ENCODE measurements at regions not wholly inside any gene's neighbourhood (a gene's known extent, or its start where the extent isn't known, plus 50 kb on each side); places are given as distances from the start of the nearest gene placed in this dataset.

DNA sequence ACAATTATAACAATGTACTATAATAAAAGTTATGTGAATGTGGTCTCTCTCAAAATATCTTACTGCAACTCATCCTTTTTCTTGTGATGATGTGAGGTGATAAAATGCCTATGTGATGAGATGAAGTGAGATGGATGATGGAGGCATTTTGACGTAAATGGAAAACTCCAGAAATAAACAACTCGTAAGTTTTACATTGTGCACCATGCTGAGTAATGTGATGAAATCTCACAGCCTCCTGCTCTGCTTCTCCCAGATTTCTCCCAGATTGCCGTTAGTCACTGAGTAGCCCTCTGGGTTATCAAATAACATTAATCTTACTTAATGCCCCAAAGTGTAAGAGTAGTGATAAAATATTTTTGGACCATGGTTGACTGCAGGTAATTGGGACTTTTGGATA, 64.8 kb upstream of the SLCO2A1 start:
- DNase-seq (ENCODE audit: low read depth) = peak; percentile 45
- H3K4me3 ChIP-seq (ENCODE audit: low read length) = no peak overlapping the region
- TF ChIP-seq, protein P1, sequence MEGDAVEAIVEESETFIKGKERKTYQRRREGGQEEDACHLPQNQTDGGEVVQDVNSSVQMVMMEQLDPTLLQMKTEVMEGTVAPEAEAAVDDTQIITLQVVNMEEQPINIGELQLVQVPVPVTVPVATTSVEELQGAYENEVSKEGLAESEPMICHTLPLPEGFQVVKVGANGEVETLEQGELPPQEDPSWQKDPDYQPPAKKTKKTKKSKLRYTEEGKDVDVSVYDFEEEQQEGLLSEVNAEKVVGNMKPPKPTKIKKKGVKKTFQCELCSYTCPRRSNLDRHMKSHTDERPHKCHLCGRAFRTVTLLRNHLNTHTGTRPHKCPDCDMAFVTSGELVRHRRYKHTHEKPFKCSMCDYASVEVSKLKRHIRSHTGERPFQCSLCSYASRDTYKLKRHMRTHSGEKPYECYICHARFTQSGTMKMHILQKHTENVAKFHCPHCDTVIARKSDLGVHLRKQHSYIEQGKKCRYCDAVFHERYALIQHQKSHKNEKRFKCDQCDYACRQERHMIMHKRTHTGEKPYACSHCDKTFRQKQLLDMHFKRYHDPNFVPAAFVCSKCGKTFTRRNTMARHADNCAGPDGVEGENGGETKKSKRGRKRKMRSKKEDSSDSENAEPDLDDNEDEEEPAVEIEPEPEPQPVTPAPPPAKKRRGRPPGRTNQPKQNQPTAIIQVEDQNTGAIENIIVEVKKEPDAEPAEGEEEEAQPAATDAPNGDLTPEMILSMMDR (conservative IDR thresholded peaks at IDR 0.05; ENCODE audit: low read length) = no peak

DNA sequence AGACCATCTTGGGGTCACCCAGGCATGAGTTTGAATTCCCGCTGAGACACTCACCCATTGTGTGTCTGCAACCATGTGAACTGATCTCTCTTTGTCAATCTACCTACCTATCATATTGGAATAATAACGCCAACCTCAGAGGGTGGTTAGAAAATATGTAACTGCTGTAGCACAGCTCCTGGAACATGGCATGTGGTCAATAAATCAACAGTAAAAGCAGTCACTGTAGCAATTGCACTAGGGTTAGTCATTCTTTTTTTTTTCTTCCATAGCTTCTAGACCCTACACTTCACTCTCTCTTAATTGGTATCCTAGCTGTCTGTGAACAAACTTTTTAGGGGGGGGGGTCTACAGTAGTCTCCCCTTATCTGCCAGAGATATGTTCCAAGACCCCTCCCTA, 64.2 kb upstream of the SLCO2A1 start:
- TF ChIP-seq, protein P1 (conservative IDR thresholded peaks at IDR 0.05; ENCODE audit: low read length) = no peak
- peak; percentile 57 for DNase-seq (ENCODE audit: low read depth)
- no peak overlapping the region for H3K4me3 ChIP-seq (ENCODE audit: low read length)

DNA sequence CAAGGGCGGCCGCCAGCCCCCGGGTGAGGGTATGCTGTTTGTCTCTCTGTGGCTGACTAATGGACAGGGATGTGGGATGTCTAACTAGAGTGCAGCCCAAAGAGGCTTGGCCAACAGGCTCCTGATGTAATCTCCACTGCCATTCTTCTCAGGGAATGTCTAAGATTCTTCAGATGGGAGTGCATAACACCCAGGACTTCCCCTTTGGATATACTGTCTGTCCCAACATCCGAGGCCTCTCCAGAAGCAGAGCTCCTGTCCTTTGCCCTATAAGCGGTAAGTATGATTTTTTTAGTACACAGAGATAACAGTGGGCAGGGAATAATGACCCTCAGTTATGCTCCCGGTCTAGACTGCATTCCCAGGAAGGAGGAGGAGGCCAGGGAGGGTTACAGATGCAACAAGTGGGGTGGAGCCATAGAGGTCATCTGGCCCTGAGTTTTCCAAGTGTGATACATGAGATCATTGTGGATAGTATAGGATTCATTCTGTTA, 62.5 kb upstream of the SLCO2A1 start:
- no peak for DNase-seq (ENCODE audit: low read depth)
- no peak overlapping the region for H3K4me3 ChIP-seq (ENCODE audit: low read length)
- TF ChIP-seq, protein P1 (conservative IDR thresholded peaks at IDR 0.05; ENCODE audit: low read length) = no peak

DNA sequence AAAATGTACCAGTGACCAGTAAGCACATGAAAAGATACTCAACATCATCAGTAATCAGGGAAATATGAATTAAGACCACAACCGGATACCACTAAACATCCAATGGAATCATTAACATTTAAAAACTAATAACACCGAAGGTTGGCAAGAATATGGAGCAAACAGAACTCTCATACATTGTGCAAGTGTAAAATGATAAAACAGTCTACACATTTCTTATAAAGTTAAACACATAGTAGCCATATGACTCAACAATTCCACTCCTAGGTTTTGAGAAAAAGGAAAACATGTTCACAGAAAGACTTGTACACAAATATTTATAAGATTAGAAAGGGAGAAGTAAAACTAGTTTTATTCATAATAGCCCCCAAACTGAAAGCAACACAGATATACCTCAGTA, 60.3 kb upstream of the SLCO2A1 start:
- peak; percentile 42 for DNase-seq (ENCODE audit: low read depth)
- TF ChIP-seq, protein P1 (conservative IDR thresholded peaks at IDR 0.05; ENCODE audit: low read length) = no peak
- H3K4me3 ChIP-seq (ENCODE audit: low read length) = no peak overlapping the region

DNA sequence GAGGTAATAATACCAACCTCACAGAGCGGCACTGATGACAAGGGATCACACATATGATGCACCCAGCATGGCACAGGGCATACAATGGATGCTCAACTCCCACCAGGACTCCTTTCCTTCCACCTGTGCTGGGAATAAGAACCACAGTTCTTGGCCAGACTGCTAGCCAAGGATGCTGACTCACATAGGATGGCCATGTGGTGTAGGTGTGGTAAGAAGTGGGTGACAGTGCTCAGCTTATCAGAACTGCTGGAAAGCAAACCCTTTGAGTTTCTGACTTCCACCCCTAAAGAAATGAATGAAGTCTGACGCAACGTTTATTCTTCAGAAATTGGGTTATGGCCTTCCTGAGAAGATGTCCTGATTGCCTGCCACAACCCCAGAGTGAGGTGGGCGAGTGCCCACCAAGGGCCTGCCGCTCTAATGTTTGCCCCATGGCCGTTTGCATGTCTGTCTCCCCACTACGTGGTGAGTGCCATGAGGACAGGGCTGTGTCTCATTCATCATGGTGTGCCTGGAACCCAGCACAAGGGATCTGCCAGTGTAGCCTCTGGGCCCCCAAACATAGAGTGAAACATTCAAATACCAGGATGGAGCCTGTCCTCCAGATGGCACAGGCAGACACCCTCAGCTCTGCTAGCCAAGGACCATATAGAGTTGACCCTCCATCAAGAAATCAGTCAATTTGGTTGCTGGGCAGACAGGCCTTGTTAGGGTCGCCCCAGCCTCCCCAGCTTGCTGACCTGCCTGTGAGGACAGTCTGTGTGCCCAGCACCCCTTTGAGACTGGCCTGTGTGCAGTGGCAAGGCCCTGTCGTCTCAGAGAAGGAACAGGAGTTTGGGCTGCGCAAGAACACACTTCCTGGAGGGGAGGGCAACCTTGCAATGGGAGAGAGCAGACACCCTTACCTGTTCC, 57.6 kb upstream of the SLCO2A1 start:
- TF ChIP-seq, protein P1 (conservative IDR thresholded peaks at IDR 0.05; ENCODE audit: low read length) = no peak
- no peak overlapping the region for H3K4me3 ChIP-seq (ENCODE audit: low read length)
- no peak for DNase-seq (ENCODE audit: low read depth)

DNA sequence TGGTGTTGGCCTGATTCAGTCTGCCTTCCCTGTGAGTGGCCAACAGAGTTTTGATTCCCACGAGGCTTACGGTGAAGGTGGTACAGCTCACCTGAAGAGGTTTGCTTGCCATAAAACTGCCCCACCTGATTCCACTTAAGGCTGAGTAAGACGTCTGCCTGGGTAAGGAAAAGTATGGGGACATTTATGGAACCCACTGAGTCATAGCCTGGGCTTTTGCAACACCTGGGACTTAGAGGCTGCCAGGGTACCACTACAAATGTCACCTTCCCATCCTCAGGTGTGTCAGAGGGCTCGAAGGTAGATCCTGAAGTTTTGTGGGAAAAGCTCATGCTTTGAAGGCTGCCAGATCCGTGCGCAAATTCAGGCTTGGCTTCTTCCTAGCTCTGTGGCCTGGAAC, 56.9 kb upstream of the SLCO2A1 start:
- TF ChIP-seq, protein P1 (conservative IDR thresholded peaks at IDR 0.05; ENCODE audit: low read length) = no peak
- H3K4me3 ChIP-seq (ENCODE audit: low read length) = no peak overlapping the region
- DNase-seq (ENCODE audit: low read depth) = no peak
